SH-SY5Y (cell line): ENCODE measurements at regions not wholly inside any gene's neighbourhood (a gene's known extent, or its start where the extent isn't known, plus 50 kb on each side); places are given as distances from the start of the nearest gene placed in this dataset.

Experiments used
- GATA2 ChIP-seq: IDR thresholded peaks from 2 replicates; pipeline ENCODE4 v1.6.1; 2011; ENCODE audit warnings: mild to moderate bottlenecking, low read depth, low read length
- GATA3 ChIP-seq: IDR thresholded peaks from 2 replicates; pipeline ENCODE4 v1.6.1; 2011; ENCODE audit warnings: low read depth, mild to moderate bottlenecking, low read length, moderate library complexity

DNA sequence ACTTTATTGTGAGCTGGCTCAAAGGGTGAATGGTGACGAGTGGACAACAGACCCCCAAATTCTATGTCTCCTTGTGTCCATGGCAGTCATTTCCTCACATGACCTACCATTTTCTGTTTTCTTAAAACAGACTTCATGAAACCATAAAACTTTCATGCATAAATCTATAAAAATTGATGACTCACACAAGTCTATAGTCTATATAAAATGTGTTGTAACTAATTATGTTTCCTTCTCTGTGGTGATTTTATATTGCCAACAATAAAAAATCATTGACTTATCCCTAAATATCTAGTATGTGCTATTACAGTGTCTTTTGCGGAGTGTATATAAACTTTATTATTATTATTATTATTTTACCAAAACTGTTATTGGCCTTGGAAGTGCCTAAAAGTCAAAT is 382.4 kb downstream of the MAT2B start:
- TF ChIP-seq GATA3 = no peak
- TF ChIP-seq GATA2 = no peak

DNA sequence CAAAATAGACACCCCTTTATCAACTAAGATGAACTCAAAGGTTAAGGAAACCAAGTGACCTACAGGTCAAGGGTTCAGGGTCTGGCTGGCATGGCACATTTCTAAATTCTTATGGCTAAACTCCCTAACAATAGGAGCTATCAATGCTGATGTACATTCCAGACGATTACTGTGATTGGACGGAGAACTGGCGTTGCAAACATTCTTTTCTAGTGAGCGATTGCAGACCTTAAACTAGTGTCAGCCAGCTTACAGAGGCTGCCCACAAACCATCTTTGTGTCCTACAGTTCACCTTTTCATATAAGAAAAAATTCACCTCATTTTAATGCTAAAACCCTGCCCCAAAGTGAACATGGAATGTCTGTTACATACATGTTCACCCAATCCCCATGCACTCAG is 382.9 kb downstream of the MAT2B start:
- no peak for TF ChIP-seq GATA3

DNA sequence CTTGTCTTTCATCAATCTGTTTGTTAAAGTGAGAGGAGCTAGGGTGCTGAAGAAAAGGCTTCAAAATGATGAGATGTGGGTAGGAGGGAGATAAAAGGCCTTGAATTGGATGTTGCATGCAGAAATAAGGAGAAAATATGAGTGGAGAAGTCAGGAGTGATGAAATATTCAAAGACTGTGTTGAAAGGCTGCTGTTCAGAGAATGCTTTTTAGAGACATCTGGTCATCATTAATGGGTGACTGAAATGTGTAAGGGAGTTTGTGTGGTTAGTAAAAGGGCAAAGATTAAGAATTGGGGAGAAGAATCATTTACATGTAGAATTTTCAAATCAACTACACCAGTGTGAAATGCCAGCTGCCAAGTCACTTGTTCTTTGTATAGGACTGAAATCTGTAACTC is 383.9 kb downstream of the MAT2B start:
- TF ChIP-seq GATA2 = no peak
- TF ChIP-seq GATA3 = no peak

DNA sequence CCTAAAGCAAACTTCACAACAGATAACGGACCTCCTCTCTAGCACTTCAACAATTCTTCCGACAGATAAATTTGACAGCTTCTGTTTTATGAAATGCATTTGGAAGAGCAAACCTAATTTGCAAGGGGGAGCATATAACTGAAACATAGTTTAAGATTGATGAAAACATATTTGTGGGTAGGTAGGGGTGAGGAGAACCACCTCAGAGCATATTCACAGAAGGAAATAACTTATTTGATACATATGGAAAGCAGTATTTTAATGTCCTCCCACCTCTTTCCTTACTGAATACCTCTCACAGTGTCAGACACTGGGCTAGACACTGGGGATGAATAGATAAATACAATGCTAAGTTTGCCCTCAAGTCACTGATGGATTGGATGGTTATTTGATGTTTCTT is 384.8 kb downstream of the MAT2B start:
- TF ChIP-seq GATA2 = no peak
- TF ChIP-seq GATA3 = no peak

DNA sequence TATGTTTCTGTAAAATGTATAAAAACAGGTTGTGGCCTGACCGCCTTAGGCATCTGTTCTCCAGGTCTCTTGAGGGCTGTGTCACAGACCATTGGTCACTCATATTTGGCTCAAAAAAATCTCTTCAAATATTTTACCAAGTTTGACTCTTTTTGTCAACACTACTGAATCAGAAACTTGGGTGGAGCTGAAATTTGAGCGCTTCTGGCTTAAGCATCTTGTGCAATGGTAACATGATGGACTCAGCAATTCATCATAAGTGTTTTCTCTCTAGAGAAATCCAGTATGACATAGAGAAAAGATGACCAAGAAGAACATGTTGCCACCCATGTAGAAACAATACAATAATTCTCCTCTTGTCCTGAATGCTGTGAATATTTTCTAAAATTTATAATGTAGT is 387.9 kb downstream of the MAT2B start:
- no peak for TF ChIP-seq GATA3
- no peak for TF ChIP-seq GATA2

DNA sequence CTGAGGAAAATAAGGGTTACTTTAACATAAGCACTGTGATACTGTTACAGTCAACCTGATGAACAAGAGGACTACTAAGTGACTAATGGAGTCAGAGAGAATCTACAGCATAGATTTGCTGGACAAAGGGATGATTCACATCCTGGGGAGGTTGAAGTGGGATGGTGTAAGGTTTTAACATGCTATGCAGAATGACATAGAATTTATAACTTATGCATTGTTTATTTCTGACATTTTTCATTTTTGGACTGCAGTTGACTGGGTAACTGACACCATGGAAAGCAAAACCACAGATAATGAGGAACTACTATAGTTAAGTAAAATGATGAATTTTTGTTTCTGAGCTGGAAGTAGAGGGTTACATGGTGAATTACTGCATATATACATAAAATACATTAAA is 389.2 kb downstream of the MAT2B start:
- TF ChIP-seq GATA3 = no peak
- TF ChIP-seq GATA2 = no peak

DNA sequence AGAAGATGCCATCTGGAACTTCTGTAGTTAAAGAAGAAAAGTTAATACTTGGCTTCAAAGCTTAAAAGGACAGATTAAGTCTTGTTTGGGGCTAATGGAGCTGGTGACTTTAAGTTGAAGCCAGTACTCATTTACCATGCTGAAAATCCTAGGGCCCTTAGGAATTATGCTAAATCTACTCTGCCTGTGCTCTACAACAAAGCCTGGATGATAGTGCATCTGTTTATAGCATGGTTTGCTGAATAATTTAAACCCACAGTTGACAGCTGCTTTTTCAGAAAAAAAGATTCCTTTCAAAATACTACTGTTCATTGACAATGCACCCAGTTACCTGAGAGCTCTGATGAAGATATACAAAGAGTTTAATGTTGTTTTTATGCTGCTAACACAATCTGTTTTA is 393.5 kb downstream of the MAT2B start:
- TF ChIP-seq GATA2 (no peak), GATA3 (no peak)

DNA sequence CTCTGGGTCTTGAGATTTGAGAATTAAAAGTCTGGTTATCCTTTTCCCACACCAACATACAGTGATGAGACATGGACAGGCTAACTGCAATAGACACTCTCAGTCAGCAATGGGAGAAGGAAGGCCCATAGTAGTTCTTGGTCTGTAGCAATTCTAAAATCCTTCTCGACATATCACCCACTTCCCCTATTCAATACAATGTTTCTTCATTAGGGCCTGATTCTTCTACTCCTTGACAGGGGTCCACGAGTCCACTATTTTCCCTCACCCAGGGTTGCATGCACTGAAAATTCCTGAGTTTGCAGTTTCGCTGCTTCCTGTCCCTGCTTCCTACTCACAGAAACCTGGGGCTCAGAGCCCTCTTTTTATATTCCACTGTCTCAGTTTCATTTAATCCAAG is 402.8 kb downstream of the MAT2B start:
- TF ChIP-seq GATA3 = no peak
- TF ChIP-seq GATA2 = no peak

DNA sequence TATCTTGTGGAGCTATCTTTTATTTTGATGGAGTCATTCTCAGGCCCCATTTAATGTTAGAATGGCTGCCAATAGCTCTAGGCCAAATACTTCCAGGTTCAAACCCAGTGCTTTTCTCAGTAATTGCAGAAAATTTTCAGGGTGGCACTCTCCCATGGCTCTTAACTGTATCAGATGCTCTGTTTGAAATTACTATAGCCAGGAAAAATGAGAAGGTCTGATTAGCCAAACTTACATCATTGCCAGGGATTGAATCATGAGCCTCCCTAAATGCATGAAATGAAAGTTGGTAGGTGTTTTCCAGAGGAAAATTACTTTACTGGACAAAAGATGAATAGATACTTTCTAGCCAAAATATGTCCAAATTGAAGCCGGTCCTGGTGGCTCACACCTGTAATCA is 404.8 kb downstream of the MAT2B start:
- TF ChIP-seq GATA3 (no peak), GATA2 (no peak)

DNA sequence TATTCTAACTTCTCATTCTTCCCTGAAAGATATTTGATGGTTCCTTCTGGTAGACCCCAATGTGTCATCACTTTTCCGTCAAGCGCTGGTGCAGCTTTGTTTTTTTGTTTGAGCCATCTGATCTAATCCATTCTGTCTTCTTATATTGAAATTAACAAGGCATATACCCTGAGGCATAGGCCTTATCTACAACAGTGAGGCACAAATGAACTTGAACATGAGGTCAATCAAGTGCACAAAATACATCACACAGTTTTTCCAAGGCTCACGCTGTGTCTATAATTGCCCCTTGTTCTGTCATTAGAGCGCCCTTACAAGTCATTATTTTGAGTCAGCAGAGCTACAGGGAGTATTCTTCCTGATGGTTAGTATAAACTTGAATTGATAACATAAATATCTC is 406.6 kb downstream of the MAT2B start:
- peak; percentile 38; the same call in 1 of the 2 replicates for TF ChIP-seq GATA2
- TF ChIP-seq GATA3 = 0 out of 2 replicates have a peak, but pooled peaks have one; percentile 44

DNA sequence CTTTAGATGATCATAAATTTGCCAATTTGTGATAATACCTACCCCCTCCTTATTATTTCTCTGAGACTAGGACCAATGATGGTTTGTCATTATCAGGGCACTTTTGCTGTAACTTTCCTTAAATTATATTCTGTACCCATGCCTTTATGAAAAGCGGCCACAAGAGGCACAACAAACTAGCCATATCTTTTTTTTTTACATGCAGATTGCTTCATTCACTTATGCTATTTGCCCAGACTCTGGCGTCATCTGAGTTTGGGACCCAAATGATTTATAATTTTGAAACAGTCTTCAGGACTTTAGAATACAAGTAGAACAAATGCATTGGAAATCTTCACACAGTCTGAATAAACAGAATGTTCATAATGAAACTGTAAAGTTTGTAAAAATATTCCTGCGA is 408.1 kb downstream of the MAT2B start:
- TF ChIP-seq GATA2 (no peak), GATA3 (no peak)

DNA sequence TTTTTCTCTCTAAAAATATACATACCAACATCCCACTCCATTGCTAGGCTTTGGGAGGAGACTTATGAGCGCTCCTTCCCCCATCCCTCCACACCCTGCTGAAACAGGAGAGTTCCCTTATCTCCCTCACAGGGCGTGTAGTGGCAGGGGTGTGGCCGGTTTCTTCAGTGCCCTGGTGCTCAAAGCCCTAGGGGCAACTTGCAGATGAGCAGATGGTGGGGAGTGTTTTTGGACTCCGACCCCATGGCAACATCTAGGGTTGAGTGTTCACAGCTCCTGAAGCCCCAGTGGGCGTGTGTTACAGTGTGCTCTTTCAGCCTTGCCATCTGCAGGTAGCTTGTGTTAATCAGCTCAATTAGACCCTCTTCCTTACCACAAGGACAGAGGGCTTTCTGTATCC is 409.5 kb downstream of the MAT2B start:
- no peak for TF ChIP-seq GATA2
- TF ChIP-seq GATA3 = no peak

DNA sequence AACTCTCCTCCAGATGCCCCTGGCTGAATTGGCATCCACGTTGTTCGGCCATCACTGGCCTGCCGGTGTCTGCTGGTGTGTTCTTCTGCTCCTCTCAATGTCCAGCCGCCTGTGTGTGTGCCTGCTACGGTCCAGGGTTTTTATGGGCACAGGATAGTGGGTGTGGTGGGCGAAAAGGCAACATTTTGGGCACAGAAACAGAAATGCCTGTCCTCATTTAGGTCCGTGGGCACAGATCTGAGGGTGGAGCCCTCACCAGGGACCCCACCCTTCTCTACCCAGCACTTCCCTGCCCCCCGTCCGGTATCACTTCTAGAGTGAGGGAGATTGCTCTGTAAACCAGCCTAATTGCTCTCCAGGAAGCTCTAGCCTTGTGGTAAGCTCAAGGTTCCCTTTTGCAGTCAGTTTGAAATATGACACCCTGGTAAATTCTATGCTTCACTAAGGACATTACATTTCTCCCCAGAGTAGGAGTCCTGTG is 410.1 kb downstream of the MAT2B start:
- TF ChIP-seq GATA2 (no peak), GATA3 (no peak)

DNA sequence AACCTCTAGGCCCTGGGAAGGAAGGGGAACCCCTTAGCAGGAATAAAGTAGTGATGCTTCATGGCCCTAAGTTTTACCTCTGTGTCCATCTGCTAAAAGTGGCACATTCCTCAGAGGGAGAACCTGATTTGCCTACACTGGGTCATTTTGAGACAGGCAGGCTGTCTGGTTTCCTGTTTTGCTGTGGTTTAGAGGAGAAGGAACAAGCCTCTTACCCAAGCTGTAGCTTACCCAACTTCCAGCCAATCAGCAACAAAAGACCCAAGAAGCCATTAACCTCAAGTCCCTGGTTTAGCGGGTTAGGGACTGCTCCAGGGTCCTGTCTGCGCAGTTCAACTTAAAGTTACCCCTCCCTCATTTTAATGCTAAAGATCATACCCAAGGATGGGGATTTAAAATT is 411.0 kb downstream of the MAT2B start:
- TF ChIP-seq GATA3 = no peak
- no peak for TF ChIP-seq GATA2

DNA sequence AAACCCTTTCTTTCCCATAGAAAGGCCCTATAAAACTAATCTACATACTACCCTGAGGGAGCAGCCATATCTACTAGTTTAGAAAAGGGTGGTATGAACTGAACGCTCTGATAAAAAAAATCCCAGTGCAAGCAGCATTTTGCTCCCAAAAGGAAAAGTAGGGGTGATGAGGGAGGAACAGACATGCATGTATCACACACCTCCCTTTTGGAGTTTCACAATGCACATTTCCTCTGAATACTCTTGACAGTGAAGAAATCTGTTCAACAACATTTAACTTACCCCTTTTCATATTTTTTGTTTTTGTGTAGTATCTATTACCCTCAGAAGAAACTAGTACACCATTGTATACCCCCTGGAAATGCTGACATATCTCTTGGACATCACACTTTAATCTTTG is 411.4 kb downstream of the MAT2B start:
- TF ChIP-seq GATA3 (no peak), GATA2 (no peak)

DNA sequence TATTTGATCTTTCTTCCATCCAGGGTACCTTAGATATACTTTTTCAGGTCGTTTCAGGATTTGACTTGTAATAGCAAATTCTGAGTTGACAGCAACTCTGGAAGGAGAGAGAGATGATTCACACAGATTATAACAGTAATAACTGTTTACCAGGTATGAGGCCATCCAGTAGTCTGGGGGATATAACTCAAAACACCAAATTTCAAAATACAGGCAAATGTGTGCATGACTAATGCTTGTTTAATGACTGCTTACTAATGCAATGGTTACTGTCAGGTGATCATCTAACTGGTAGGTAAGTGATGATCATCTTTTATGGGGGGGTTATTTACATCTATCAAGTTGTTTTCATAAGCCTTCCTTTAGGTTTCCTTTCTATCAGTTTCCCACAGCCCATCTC is 412.3 kb downstream of the MAT2B start:
- no peak for TF ChIP-seq GATA2
- TF ChIP-seq GATA3 = no peak

DNA sequence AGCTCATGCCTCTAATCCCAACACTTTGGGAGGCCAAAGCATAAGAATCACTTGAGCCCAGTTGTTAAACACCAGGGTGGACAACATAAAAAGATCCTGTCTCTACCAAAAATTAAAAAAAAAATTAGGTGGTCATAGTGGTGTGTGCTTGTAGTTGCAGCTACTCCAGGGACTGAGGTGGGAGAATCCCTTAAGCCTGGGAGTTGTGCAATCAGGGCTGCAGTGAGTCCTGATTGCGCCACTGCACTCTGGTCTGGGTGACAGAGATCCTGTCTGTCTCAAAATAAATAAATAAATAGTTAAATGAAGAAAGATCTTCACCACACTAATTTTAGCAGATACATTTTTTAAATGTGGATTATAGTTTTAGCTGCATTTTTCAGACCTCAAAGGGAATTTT is 433.2 kb downstream of the MAT2B start:
- TF ChIP-seq GATA3 (no peak), GATA2 (no peak)
